ENCODE measurements at regions not wholly inside any gene's neighbourhood (a gene's known extent, or its start where the extent isn't known, plus 50 kb on each side); places are given as distances from the start of the nearest gene placed in this dataset.

DNA sequence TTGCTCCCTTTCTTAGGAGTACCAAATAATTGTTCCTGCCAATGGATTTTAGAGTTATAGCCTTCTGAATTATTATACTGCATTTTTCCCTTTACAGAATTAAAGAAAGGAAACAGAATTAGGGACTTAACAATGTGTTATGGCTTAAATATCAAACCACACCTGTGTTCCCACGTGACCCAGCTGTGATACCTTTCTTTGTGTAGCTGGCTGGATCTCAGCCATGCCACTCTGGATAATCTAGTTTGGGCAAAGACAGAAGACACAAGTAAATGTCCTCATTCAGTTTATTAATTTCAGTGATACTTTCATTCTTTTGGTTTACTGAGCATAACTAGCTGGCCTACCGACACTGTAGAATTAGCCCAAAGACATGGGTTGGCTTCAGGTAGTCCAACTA lies 417.2 kb upstream of the ADAMTS16 start:
- no peaks in the 10 kb centered on the region for H3K9me3 ChIP-seq (replicated peaks; ENCODE audit: insufficient read depth, low read length)
- no peak overlapping the region for H3K27ac ChIP-seq (ENCODE audit: low read length)
- no peaks in the 10 kb centered on the region for H4K20me1 ChIP-seq (ENCODE audit: insufficient read depth, low read length)
- TF ChIP-seq, protein P1, sequence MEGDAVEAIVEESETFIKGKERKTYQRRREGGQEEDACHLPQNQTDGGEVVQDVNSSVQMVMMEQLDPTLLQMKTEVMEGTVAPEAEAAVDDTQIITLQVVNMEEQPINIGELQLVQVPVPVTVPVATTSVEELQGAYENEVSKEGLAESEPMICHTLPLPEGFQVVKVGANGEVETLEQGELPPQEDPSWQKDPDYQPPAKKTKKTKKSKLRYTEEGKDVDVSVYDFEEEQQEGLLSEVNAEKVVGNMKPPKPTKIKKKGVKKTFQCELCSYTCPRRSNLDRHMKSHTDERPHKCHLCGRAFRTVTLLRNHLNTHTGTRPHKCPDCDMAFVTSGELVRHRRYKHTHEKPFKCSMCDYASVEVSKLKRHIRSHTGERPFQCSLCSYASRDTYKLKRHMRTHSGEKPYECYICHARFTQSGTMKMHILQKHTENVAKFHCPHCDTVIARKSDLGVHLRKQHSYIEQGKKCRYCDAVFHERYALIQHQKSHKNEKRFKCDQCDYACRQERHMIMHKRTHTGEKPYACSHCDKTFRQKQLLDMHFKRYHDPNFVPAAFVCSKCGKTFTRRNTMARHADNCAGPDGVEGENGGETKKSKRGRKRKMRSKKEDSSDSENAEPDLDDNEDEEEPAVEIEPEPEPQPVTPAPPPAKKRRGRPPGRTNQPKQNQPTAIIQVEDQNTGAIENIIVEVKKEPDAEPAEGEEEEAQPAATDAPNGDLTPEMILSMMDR (IDR thresholded peaks at IDR 0.05; ENCODE audit: low read length), result no peak
- TF ChIP-seq EZH2phosphoT487 (IDR thresholded peaks at IDR 0.05; ENCODE audit: low read length) (no peak), EZH2 (optimal IDR thresholded peaks at IDR 0.05; ENCODE audit: low read depth, low read length) (no peak)
- DNase-seq, result no peak
- no peaks in the 10 kb centered on the region for H3K27me3 ChIP-seq (replicated peaks; ENCODE audit: insufficient read depth, low read length)
- no peak overlapping the region for H3K9ac ChIP-seq (ENCODE audit: low read length)
- H3F3A ChIP-seq (ENCODE audit: insufficient read depth, low read length), result no peaks in the 10 kb centered on the region
- no peaks in the 10 kb centered on the region for H3K9me2 ChIP-seq (replicated peaks; ENCODE audit: insufficient read depth, low read length)
- H3K4me3 ChIP-seq (ENCODE audit: low read length), result no peak overlapping the region
- no peaks in the 10 kb centered on the region for H3K79me2 ChIP-seq (ENCODE audit: low read length)
- no peaks in the 10 kb centered on the region for H3K36me3 ChIP-seq (replicated peaks; ENCODE audit: insufficient read depth, low read length)
- no peak overlapping the region for H3K4me2 ChIP-seq (ENCODE audit: low read depth, low read length)
- no peak overlapping the region for H2AFZ ChIP-seq (ENCODE audit: low read length)
- no peaks in the 10 kb centered on the region for H3K4me1 ChIP-seq (ENCODE audit: low read length)

- Histone ChIP-seq H4K20me1 (ENCODE audit: insufficient read depth, low read length) (no peaks in the 10 kb centered on the region), H3K27ac (ENCODE audit: low read length) (no peak overlapping the region), H3K9ac (ENCODE audit: low read length) (no peak overlapping the region), H3K4me2 (ENCODE audit: low read depth, low read length) (no peak overlapping the region), H2AFZ (ENCODE audit: low read length) (no peak overlapping the region), H3K9me2 (replicated peaks; ENCODE audit: insufficient read depth, low read length) (no peaks in the 10 kb centered on the region), H3K79me2 (ENCODE audit: low read length) (no peaks in the 10 kb centered on the region), H3K4me3 (ENCODE audit: low read length) (no peak overlapping the region), H3K4me1 (ENCODE audit: low read length) (no peaks in the 10 kb centered on the region), H3K36me3 (replicated peaks; ENCODE audit: insufficient read depth, low read length) (no peaks in the 10 kb centered on the region), H3K27me3 (replicated peaks; ENCODE audit: insufficient read depth, low read length) (no peaks in the 10 kb centered on the region), H3K9me3 (replicated peaks; ENCODE audit: insufficient read depth, low read length) (no peaks in the 10 kb centered on the region), H3F3A (ENCODE audit: insufficient read depth, low read length) (no peaks in the 10 kb centered on the region)
- peak; percentile 47 for DNase-seq
- TF ChIP-seq, protein P1 (IDR thresholded peaks at IDR 0.05; ENCODE audit: low read length), result no peak
- TF ChIP-seq EZH2phosphoT487 (IDR thresholded peaks at IDR 0.05; ENCODE audit: low read length) (no peak), EZH2 (optimal IDR thresholded peaks at IDR 0.05; ENCODE audit: low read depth, low read length) (no peak)
Measured at GRCh38 chr5:4725594-4725993, 414.5 kb upstream of the ADAMTS16 start.

GRCh38 chr5:4730279-4730678 lies 409.9 kb upstream of the ADAMTS16 start:
- H3K9me2 ChIP-seq (replicated peaks; ENCODE audit: insufficient read depth, low read length), result no peaks in the 10 kb centered on the region
- H3K9ac ChIP-seq (ENCODE audit: low read length), result no peak overlapping the region
- H2AFZ ChIP-seq (ENCODE audit: low read length), result no peak overlapping the region
- no peaks in the 10 kb centered on the region for H3K27me3 ChIP-seq (replicated peaks; ENCODE audit: insufficient read depth, low read length)
- no peaks in the 10 kb centered on the region for H4K20me1 ChIP-seq (ENCODE audit: insufficient read depth, low read length)
- H3K9me3 ChIP-seq (replicated peaks; ENCODE audit: insufficient read depth, low read length), result no peaks in the 10 kb centered on the region
- no peaks in the 10 kb centered on the region for H3F3A ChIP-seq (ENCODE audit: insufficient read depth, low read length)
- H3K36me3 ChIP-seq (replicated peaks; ENCODE audit: insufficient read depth, low read length), result no peaks in the 10 kb centered on the region
- no peak overlapping the region for H3K4me2 ChIP-seq (ENCODE audit: low read depth, low read length)
- H3K79me2 ChIP-seq (ENCODE audit: low read length), result no peaks in the 10 kb centered on the region
- H3K4me3 ChIP-seq (ENCODE audit: low read length), result no peak overlapping the region
- H3K27ac ChIP-seq (ENCODE audit: low read length), result no peak overlapping the region
- H3K4me1 ChIP-seq (ENCODE audit: low read length), result no peaks in the 10 kb centered on the region
- TF ChIP-seq EZH2 (optimal IDR thresholded peaks at IDR 0.05; ENCODE audit: low read depth, low read length) (no peak), EZH2phosphoT487 (IDR thresholded peaks at IDR 0.05; ENCODE audit: low read length) (no peak)
- TF ChIP-seq, protein P1 (IDR thresholded peaks at IDR 0.05; ENCODE audit: low read length), result no peak
- no peak for DNase-seq

Measured in MM.1S (cell line).